IMR-90 (cell line): ENCODE measurements at regions not wholly inside any gene's neighbourhood (a gene's known extent, or its start where the extent isn't known, plus 50 kb on each side); places are given as distances from the start of the nearest gene placed in this dataset.

Experiments
- ATAC-seq: fragments of 200-7000 bp; cut with Tn5 transposase; 2 replicates; pipeline ENCODE4 v1.9.1; 2020; ENCODE audit warnings: low read depth, mild to moderate bottlenecking, moderate library complexity
- BruUV-seq: library from RNA; stranded (reverse); fragments of 400-500 nt; replicated peaks from 2 replicates; lab custom pipeline; 2021; lab: Mats Ljungman, UMichigan
- CTCF ChIA-PET: fragments of 300-600 bp; formaldehyde crosslinking; extraction: SDS; loops from one replicate; lab custom pipeline; 2021; ENCODE audit warnings: antibody characterized with exemption; lab: Yijun Ruan, JAX
- POLR2A ChIA-PET: fragments of 300-600 bp; sonication (Branson Sonifier 250); formaldehyde crosslinking; loops from one replicate; lab custom pipeline; 2022; ENCODE audit warnings: antibody characterized with exemption; ENCODE audit not compliant: unreplicated experiment; lab: Charles Lee
- DNase-seq: peaks from one replicate; pipeline ENCODE4 v3.0.0; 2013
- H2AFZ ChIP-seq: replicated peaks from 2 replicates; pipeline ENCODE3; 2013; ENCODE audit warnings: low read length, mild to moderate bottlenecking; ENCODE audit not compliant: poor library complexity
- H2AK5ac ChIP-seq: 2 replicates; pipeline ENCODE4 v1.6.1; 2013; ENCODE audit warnings: low read depth, low read length, inconsistent platforms
- H2AK9ac ChIP-seq: replicated peaks from 2 replicates; pipeline ENCODE3; 2013; ENCODE audit warnings: mild to moderate bottlenecking, low read depth, low read length, moderate library complexity; ENCODE audit not compliant: poor library complexity
- H2BK120ac ChIP-seq: 2 replicates; pipeline ENCODE4 v1.6.1; 2013; ENCODE audit warnings: low read depth, low read length, inconsistent platforms
- H2BK15ac ChIP-seq: 3 replicates; pipeline ENCODE4 v1.6.1; 2013; ENCODE audit warnings: low read depth, low read length, inconsistent platforms
- H2BK20ac ChIP-seq: 2 replicates; pipeline ENCODE4 v1.6.1; 2013; ENCODE audit warnings: low read depth, mild to moderate bottlenecking, inconsistent platforms, low read length, moderate library complexity
- H2BK5ac ChIP-seq: 2 replicates; pipeline ENCODE4 v1.6.1; 2013; ENCODE audit warnings: mild to moderate bottlenecking, low read depth, low read length, inconsistent platforms; ENCODE audit not compliant: poor library complexity, severe bottlenecking
- H3K14ac ChIP-seq: replicated peaks from 2 replicates; pipeline ENCODE4 v1.6.1; 2013; ENCODE audit warnings: low read depth, low read length, inconsistent platforms
- H3K18ac ChIP-seq: 2 replicates; pipeline ENCODE4 v1.6.1; 2013; ENCODE audit warnings: low read depth, low read length, control low read depth
- H3K23ac ChIP-seq: 2 replicates; pipeline ENCODE4 v1.6.1; 2013; ENCODE audit warnings: low read depth, low read length, inconsistent platforms
- H3K27ac ChIP-seq: 2 replicates; pipeline ENCODE4 v1.5.1; 2013; ENCODE audit warnings: mild to moderate bottlenecking, control low read depth, low read length; ENCODE audit not compliant: insufficient read depth
- H3K27me3 ChIP-seq: 2 replicates; pipeline ENCODE4 v1.6.1; 2013; ENCODE audit warnings: low read length; ENCODE audit not compliant: control insufficient read depth, insufficient read depth
- H3K36me3 ChIP-seq: 2 replicates; pipeline ENCODE4 v1.6.1; 2013; ENCODE audit warnings: low read length, mixed read lengths; ENCODE audit not compliant: control insufficient read depth, insufficient read depth
- H3K4ac ChIP-seq: 2 replicates; pipeline ENCODE4 v1.6.1; 2013; ENCODE audit warnings: low read depth, low read length, inconsistent platforms
- H3K4me1 ChIP-seq: 2 replicates; pipeline ENCODE4 v1.6.1; 2013; ENCODE audit warnings: low read length, mixed read lengths; ENCODE audit not compliant: control insufficient read depth, insufficient read depth
- H3K4me2 ChIP-seq: 2 replicates; pipeline ENCODE4 v1.6.1; 2013; ENCODE audit warnings: low read depth, mild to moderate bottlenecking, control low read depth, low read length, moderate library complexity
- H3K4me3 ChIP-seq: 2 replicates; pipeline ENCODE4 v1.5.1; 2013; ENCODE audit warnings: low read depth, mild to moderate bottlenecking, control low read depth, low read length, moderate library complexity; ENCODE audit not compliant: insufficient read depth
- H3K56ac ChIP-seq: 2 replicates; pipeline ENCODE4 v1.6.1; 2013; ENCODE audit warnings: low read length, inconsistent platforms; ENCODE audit not compliant: insufficient read depth; ENCODE audit errors: extremely low read depth
- H3K79me1 ChIP-seq, 2 experiments: 2 replicates each; pipeline ENCODE4 v1.6.1; 2013; ENCODE audit warnings: low read length in 2 of 2, inconsistent platforms in 1 of 2, low read depth in 1 of 2
- H3K9ac ChIP-seq: 2 replicates; pipeline ENCODE4 v1.6.1; 2013; ENCODE audit warnings: low read depth, low read length, control low read depth
- H3K9me1 ChIP-seq: 2 replicates; pipeline ENCODE4 v1.6.1; 2013; ENCODE audit warnings: low read length, inconsistent platforms; ENCODE audit not compliant: insufficient read depth
- H3K9me3 ChIP-seq: 2 replicates; pipeline ENCODE4 v1.6.1; 2013; ENCODE audit warnings: low read length; ENCODE audit not compliant: control insufficient read depth, insufficient read depth
- H4K20me1 ChIP-seq: 2 replicates; pipeline ENCODE4 v1.6.1; 2013; ENCODE audit warnings: low read length, inconsistent platforms; ENCODE audit not compliant: insufficient read depth
- H4K5ac ChIP-seq: 2 replicates; pipeline ENCODE4 v1.6.1; 2013; ENCODE audit warnings: mild to moderate bottlenecking, low read depth, low read length, control low read depth
- H4K8ac ChIP-seq, 2 experiments: 2 replicates each; pipeline ENCODE4 v1.6.1; 2013; ENCODE audit warnings: low read depth in 2 of 2, low read length in 2 of 2, control low read depth in 1 of 2, inconsistent platforms in 1 of 2
- H4K91ac ChIP-seq: 2 replicates; pipeline ENCODE4 v1.6.1; 2013; ENCODE audit warnings: low read depth, low read length, inconsistent platforms; ENCODE audit not compliant: insufficient read depth
- BHLHE40 ChIP-seq: fragments of 150-350 bp; IDR thresholded peaks from 2 replicates; pipeline ENCODE4 v1.6.1; 2016; ENCODE audit warnings: mild to moderate bottlenecking, low read depth, low read length
- CEBPB ChIP-seq: IDR thresholded peaks from 2 replicates; pipeline ENCODE4 v1.6.1; 2012; ENCODE audit warnings: low read depth, low read length, improper control_type of control experiment
- CHD1 ChIP-seq: IDR thresholded peaks from 2 replicates; pipeline ENCODE4 v1.6.1; 2012; ENCODE audit warnings: low read depth, low read length, improper control_type of control experiment
- FOS ChIP-seq: fragments of 150-350 bp; IDR thresholded peaks from 2 replicates; pipeline ENCODE4 v1.6.1; 2016; ENCODE audit warnings: low read depth, low read length
- MAFK ChIP-seq: IDR thresholded peaks from 2 replicates; pipeline ENCODE4 v1.6.1; 2012; ENCODE audit warnings: low read depth, low read length, improper control_type of control experiment
- MAZ ChIP-seq: IDR thresholded peaks from 2 replicates; pipeline ENCODE4 v1.6.1; 2012; ENCODE audit warnings: low read depth, mild to moderate bottlenecking, low read length, improper control_type of control experiment, moderate library complexity, borderline replicate concordance
- MXI1 ChIP-seq: IDR thresholded peaks from 2 replicates; pipeline ENCODE4 v1.6.1; 2012; ENCODE audit warnings: low read depth, mild to moderate bottlenecking, low read length, moderate library complexity, borderline replicate concordance
- NFE2L2 ChIP-seq: fragments of 150-350 bp; IDR thresholded peaks from 2 replicates; pipeline ENCODE4 v1.6.1; 2016; ENCODE audit warnings: low read depth, mild to moderate bottlenecking, low read length
- POLR2A ChIP-seq: IDR thresholded peaks from 2 replicates; pipeline ENCODE4 v1.6.1; 2012; ENCODE audit warnings: mild to moderate bottlenecking, low read depth, low read length
- RAD21 ChIP-seq: IDR thresholded peaks from 2 replicates; pipeline ENCODE4 v1.6.1; 2012; ENCODE audit warnings: low read length, improper control_type of control experiment
- RCOR1 ChIP-seq: IDR thresholded peaks from 2 replicates; pipeline ENCODE4 v1.6.1; 2012; ENCODE audit warnings: mild to moderate bottlenecking, low read length, improper control_type of control experiment; ENCODE audit not compliant: insufficient replicate concordance
- RFX5 ChIP-seq: IDR thresholded peaks from 2 replicates; pipeline ENCODE4 v1.8.0; 2012; ENCODE audit warnings: low read depth, mild to moderate bottlenecking, low read length, moderate library complexity
- SMC3 ChIP-seq: fragments of 150-350 bp; IDR thresholded peaks from 2 replicates; pipeline ENCODE4 v1.6.1; 2016; ENCODE audit warnings: low read depth, mild to moderate bottlenecking, antibody characterized with exemption, low read length, moderate library complexity
- WGBS, 2 experiments: methylation state at CpG; one replicate each; pipeline versions ENCODE4 v1.1.5 to v1.1.7; 2013; ENCODE audit warnings: missing lambda C conversion rate in 2 of 2; ENCODE audit not compliant: insufficient read length in 1 of 2; ENCODE audit errors: extremely low coverage in 2 of 2; 5-methylcytosine and 5-hydroxymethylcytosine counted together
- dilution Hi-C: fragments of 300-500 bp; cut with HindIII; formaldehyde crosslinking; loops from one replicate; pipeline ENCODE4 v1.14.3; 2018; ENCODE audit warnings: low sequenced_read_pairs; ENCODE audit not compliant: unreplicated experiment
- in situ Hi-C: fragments of 300-500 bp; cut with MboI; formaldehyde crosslinking; loops from 3 replicates; pipeline ENCODE4 v1.14.3; 2019; ENCODE audit warnings: low sequenced_read_pairs, inconsistent platforms, mixed read lengths
- intact Hi-C: fragments of 100-400 bp; cut with micrococcal nuclease; formaldehyde crosslinking; loops from 2 replicates; pipeline ENCODE4 v1.10.0; 2022
- TF ChIP-seq, protein P1 (sequence below): conservative IDR thresholded peaks from 2 replicates; pipeline ENCODE4 v1.5.1; 2012; ENCODE audit warnings: mild to moderate bottlenecking, low read depth, low read length, improper control_type of control experiment
- TF ChIP-seq, protein P2 (sequence below): fragments of 150-350 bp; IDR thresholded peaks from 2 replicates; pipeline ENCODE4 v1.6.1; 2017; ENCODE audit warnings: mild to moderate bottlenecking, antibody characterized with exemption, low read length, low read depth
- TF ChIP-seq, protein P3 (sequence below): fragments of 150-350 bp; IDR thresholded peaks from 2 replicates; pipeline ENCODE4 v1.6.1; 2016; ENCODE audit warnings: low read depth, mild to moderate bottlenecking, low read length, moderate library complexity, borderline replicate concordance

DNA sequence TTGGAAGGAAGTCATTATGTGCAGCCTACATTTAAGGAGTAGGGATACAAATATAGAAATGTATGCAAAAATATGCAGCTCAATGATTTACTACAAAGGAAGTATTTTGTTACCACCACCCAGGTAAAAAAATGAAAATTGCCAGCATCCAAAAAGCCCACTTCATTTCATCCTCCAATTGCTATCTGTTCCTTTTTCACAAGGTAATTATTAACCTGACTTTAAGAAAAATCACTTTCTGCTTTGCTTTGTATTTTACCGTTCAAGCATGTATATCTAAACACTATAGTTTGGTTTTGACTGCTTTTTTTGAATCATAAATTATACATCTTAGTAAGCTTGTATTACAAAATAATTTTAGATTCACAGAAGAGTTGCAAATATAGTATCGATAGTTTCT, 768.5 kb upstream of the GJE1 start:
- H2BK120ac ChIP-seq = no peak overlapping the region
- H4K5ac ChIP-seq = no peak overlapping the region
- H3K9me1 ChIP-seq = no peaks in the 10 kb centered on the region
- no peak overlapping the region for H2BK5ac ChIP-seq
- no peaks in the 10 kb centered on the region for H4K20me1 ChIP-seq
- CTCF ChIA-PET = no interaction called here
- dilution Hi-C loops (no loop called here), in situ Hi-C loops (no loop called here), intact Hi-C loops (no loop called here)
- no peaks in the 10 kb centered on the region for H3K27me3 ChIP-seq
- H4K8ac ChIP-seq = no peak overlapping the region
- no peaks in the 10 kb centered on the region for H3K36me3 ChIP-seq
- no peak for TF ChIP-seq CEBPB
- no peak for TF ChIP-seq MAZ
- TF ChIP-seq MXI1 = no peak
- no peak for TF ChIP-seq NFE2L2
- no peak for TF ChIP-seq CHD1
- no peak for TF ChIP-seq RAD21
- TF ChIP-seq, protein P1, sequence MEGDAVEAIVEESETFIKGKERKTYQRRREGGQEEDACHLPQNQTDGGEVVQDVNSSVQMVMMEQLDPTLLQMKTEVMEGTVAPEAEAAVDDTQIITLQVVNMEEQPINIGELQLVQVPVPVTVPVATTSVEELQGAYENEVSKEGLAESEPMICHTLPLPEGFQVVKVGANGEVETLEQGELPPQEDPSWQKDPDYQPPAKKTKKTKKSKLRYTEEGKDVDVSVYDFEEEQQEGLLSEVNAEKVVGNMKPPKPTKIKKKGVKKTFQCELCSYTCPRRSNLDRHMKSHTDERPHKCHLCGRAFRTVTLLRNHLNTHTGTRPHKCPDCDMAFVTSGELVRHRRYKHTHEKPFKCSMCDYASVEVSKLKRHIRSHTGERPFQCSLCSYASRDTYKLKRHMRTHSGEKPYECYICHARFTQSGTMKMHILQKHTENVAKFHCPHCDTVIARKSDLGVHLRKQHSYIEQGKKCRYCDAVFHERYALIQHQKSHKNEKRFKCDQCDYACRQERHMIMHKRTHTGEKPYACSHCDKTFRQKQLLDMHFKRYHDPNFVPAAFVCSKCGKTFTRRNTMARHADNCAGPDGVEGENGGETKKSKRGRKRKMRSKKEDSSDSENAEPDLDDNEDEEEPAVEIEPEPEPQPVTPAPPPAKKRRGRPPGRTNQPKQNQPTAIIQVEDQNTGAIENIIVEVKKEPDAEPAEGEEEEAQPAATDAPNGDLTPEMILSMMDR = no peak
- TF ChIP-seq, protein P2, sequence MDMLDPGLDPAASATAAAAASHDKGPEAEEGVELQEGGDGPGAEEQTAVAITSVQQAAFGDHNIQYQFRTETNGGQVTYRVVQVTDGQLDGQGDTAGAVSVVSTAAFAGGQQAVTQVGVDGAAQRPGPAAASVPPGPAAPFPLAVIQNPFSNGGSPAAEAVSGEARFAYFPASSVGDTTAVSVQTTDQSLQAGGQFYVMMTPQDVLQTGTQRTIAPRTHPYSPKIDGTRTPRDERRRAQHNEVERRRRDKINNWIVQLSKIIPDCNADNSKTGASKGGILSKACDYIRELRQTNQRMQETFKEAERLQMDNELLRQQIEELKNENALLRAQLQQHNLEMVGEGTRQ = no peak
- TF ChIP-seq MAFK = no peak
- TF ChIP-seq SMC3 = no peak
- TF ChIP-seq FOS = no peak
- no peak for TF ChIP-seq RFX5
- TF ChIP-seq POLR2A = no peak
- no peak for TF ChIP-seq RCOR1
- no peak for TF ChIP-seq BHLHE40
- TF ChIP-seq, protein P3, sequence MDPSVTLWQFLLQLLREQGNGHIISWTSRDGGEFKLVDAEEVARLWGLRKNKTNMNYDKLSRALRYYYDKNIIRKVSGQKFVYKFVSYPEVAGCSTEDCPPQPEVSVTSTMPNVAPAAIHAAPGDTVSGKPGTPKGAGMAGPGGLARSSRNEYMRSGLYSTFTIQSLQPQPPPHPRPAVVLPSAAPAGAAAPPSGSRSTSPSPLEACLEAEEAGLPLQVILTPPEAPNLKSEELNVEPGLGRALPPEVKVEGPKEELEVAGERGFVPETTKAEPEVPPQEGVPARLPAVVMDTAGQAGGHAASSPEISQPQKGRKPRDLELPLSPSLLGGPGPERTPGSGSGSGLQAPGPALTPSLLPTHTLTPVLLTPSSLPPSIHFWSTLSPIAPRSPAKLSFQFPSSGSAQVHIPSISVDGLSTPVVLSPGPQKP = no peak
- ATAC-seq (no peak), DNase-seq (no peak)
- H3K9ac ChIP-seq = no peak overlapping the region
- H3K79me1 ChIP-seq = no peaks in the 10 kb centered on the region
- H3K4me1 ChIP-seq = no peaks in the 10 kb centered on the region
- WGBS, 2 experiments = no CpG with 5 or more reads among the region's 2 CpGs
- no peak overlapping the region for H3K18ac ChIP-seq
- no peak overlapping the region for H2BK15ac ChIP-seq
- no peak overlapping the region for H3K4me2 ChIP-seq
- no peak overlapping the region for H2AK5ac ChIP-seq
- H3K14ac ChIP-seq = no peak overlapping the region
- no TSS peak for BruUV-seq
- H3K27ac ChIP-seq = no peak overlapping the region
- no peak overlapping the region for H2BK20ac ChIP-seq
- no peak overlapping the region for H3K56ac ChIP-seq
- no peak overlapping the region for H3K4me3 ChIP-seq
- H2AK9ac ChIP-seq = no peak overlapping the region
- H3K4ac ChIP-seq = no peak overlapping the region
- no peak overlapping the region for H4K91ac ChIP-seq
- POLR2A ChIA-PET = no interaction called here
- no peaks in the 10 kb centered on the region for H3K9me3 ChIP-seq
- no peak overlapping the region for H2AFZ ChIP-seq
- H3K23ac ChIP-seq = no peak overlapping the region
